ENCODE measurements at regions not wholly inside any gene's neighbourhood (a gene's known extent, or its start where the extent isn't known, plus 50 kb on each side); places are given as distances from the start of the nearest gene placed in this dataset.

- DNase-seq (no peak), ATAC-seq (ENCODE audit: poor library complexity) (no peak)
- intact Hi-C loops (cut with DNase I): no loop called here
Measured at GRCh38 chr2:129726216-129726615, 253.2 kb upstream of the RAB6C start.

- ATAC-seq (ENCODE audit: poor library complexity): no peak
- DNase-seq: no peak
- intact Hi-C loops (cut with DNase I): no loop called here
Measured at GRCh38 chr2:129727286-129727685, 252.2 kb upstream of the RAB6C start.

DNA sequence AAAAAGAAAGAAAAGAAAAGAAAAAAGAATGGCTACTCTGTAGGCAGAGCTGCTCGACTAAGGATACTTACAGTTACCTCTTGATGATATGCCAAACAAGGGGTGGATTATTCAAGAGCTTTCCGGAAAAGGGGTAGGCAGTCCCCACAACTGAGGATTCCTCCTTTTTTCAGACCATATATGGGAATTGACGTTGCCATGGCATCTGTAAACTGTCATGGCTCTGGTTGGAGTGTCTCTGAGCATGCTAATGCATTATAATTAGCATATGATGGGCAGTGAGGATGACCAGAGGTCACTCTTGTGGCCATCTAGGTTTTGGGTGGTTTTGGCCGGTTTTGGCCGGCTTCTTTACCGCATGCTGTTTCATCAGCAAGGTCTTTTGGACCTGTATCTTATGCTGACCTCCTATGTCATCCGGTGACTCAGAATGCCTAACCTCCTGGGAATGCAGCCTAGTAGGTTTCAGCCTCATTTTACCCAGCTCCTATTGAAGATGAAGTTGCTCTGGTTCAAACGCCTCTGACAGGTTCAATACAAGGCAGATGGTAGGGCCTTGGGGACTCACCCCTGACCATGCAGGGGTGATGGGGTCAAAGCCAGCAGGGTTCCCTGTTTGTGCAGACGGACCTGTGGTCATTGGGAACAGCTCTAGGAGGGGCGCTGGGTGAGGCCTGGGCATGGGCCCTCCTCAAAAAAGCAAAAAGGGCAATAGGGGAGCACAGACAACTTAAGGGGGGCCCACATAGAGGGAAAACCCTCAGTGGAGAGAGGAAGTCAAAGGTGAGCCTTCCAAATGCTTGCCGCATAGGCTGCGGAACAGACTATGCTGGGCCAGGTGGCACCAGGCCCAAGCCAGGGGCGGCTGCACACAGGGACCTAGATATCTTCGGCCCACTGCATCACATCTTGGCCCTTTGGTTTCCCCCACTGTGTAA lies 251.2 kb upstream of the RAB6C start:
- ATAC-seq (ENCODE audit: poor library complexity): no peak
- intact Hi-C loops (cut with DNase I): no loop called here
- no peak for DNase-seq

DNA sequence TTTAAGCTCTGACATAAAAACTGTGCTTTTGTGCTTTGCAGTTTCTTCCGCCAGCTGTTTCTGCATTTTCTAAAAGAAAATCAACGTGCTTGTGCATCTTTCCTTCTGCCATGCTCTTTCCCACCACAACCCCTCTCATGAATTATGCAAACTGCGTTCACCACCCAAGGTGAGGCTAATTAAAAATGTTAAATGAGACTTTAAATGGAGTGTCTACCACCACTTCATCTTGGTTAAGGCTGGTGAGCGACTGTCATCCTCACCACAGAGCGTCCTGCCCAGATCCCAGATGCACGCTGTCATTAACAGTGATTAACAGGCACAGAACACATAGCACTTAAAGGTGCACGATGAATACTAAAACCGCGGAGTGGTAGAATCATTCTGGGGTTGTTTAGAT lies 250.5 kb upstream of the RAB6C start:
- intact Hi-C loops (cut with DNase I): no loop called here
- DNase-seq: no peak
- ATAC-seq (ENCODE audit: poor library complexity): no peak

GRCh38 chr2:129729646-129730045 lies 249.8 kb upstream of the RAB6C start:
- DNase-seq (no peak), ATAC-seq (ENCODE audit: poor library complexity) (no peak)
- intact Hi-C loops (cut with DNase I): no loop called here

- intact Hi-C loops (cut with DNase I): no loop called here
- no peak for DNase-seq
- ATAC-seq (ENCODE audit: poor library complexity): no peak
Measured at GRCh38 chr2:129730979-129731378, 248.5 kb upstream of the RAB6C start.

GRCh38 chr2:129731907-129732629 lies 247.4 kb upstream of the RAB6C start:
- intact Hi-C loops (cut with DNase I): no loop called here
- ATAC-seq (ENCODE audit: poor library complexity) (no peak), DNase-seq (no peak)

DNA sequence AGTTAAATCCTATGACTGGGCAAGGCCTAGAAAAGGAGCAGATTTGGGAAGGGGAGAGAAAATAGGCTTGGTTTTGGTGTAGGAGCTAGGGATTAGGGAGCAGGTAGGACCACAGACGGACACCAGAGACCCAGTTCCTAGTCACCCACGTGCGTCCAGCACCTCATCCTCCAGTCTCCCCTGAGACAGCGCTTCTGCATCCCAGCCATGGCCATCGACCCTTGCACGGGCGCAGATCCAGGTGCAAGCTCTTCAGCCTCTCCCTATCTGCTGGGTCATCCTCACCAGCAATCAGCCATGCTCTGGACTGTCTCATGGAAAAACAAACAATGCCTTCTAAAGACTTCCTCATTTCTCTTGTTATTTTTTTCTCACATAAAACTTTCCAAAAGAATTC lies 246.8 kb upstream of the RAB6C start:
- intact Hi-C loops (cut with DNase I): no loop called here

GRCh38 chr2:129733041-129733440 lies 246.4 kb upstream of the RAB6C start:
- DNase-seq: no peak
- intact Hi-C loops (cut with DNase I): no loop called here
- no peak for ATAC-seq (ENCODE audit: poor library complexity)

More for the DNA sequence above, 246.8 kb upstream of the RAB6C start:
- DNase-seq: no peak
- no peak for ATAC-seq (ENCODE audit: poor library complexity)

GRCh38 chr2:129733579-129733978 lies 245.9 kb upstream of the RAB6C start:
- DNase-seq (no peak), ATAC-seq (ENCODE audit: poor library complexity) (no peak)
- intact Hi-C loops (cut with DNase I): no loop called here

DNA sequence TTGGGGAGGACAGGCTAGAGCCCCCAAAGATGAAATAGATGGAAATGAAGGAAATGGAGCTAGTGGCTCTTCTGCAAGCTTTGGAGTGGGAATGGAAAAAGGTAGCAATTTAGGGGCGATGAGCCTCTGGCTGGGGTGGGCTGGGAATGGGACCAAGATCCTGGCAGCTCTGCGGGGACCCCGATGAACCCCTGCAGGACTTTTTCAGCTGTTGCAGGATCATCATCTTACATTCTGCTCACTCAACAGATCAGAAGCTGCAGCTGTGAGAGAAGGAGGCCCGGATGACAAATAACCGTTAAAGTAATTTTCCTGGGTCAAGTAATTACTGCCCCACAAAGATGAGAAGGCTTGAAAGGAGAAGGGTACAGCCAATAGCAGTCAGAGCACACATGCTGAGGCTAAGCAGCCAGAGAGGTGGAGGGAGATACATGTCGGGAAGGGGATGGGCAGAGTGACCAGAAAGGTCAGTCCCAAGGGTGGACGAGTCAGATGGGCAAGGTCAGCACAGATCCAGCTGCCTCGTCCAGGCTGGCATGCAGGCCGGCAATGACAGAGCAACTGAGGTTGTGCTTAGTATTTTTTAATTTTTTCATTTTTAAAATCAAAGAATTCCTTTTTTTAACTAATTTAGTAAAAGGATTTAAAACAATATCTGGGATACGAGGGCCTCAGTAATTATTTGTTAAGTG lies 245.0 kb upstream of the RAB6C start:
- DNase-seq: no peak
- no peak for ATAC-seq (ENCODE audit: poor library complexity)
- intact Hi-C loops (cut with DNase I): no loop called here

GRCh38 chr2:129735576-129735975 lies 243.9 kb upstream of the RAB6C start:
- intact Hi-C loops (cut with DNase I): no loop called here
- DNase-seq (no peak), ATAC-seq (ENCODE audit: poor library complexity) (no peak)

- DNase-seq (no peak), ATAC-seq (ENCODE audit: poor library complexity) (no peak)
- intact Hi-C loops (cut with DNase I): no loop called here
Measured at GRCh38 chr2:129737660-129738527, 241.6 kb upstream of the RAB6C start.

DNA sequence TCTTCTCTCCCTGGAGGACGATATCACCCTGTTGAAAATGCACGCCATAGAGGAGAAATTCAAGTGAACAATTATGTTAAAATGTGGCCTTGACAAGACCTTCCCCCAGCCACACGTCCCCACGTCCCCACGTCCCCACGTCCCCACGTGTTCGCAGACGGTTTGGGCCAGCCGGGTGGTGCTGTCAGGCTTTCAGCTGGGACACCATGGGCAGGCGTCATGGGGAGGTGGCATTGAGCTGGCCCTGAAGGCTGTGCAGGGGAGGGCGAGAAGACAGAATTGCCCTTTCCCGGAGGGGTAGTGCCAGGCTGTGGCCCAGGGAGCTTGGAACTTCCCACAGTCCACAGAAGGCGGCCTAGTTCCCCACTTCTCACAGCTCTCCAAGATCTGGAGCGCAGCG lies 240.7 kb upstream of the RAB6C start:
- intact Hi-C loops (cut with DNase I): no loop called here
- DNase-seq (no peak), ATAC-seq (ENCODE audit: poor library complexity) (no peak)

DNA sequence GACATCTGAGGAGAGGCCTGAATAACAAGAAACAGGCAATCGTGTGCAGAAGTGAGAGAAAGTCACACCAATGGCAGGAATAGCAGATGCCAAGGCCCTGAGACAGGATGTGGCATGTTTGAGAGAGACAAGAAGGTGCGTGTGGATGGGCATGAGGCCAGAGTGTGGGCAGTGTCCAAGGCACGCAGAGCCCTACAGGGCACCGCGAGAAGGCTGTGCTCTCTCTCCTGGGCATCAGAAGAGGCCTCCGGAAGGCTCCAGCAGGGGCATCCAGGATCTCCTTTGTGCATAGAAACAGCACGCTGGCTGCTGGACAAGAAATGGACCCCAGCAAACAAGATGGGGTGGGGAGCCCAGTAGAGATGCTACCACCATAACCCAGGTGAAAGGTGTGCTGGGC lies 239.0 kb upstream of the RAB6C start:
- DNase-seq (no peak), ATAC-seq (ENCODE audit: poor library complexity) (no peak)
- intact Hi-C loops (cut with DNase I): no loop called here

- intact Hi-C loops (cut with DNase I): no loop called here
Measured at GRCh38 chr2:129741165-129741564, 238.3 kb upstream of the RAB6C start.

DNA sequence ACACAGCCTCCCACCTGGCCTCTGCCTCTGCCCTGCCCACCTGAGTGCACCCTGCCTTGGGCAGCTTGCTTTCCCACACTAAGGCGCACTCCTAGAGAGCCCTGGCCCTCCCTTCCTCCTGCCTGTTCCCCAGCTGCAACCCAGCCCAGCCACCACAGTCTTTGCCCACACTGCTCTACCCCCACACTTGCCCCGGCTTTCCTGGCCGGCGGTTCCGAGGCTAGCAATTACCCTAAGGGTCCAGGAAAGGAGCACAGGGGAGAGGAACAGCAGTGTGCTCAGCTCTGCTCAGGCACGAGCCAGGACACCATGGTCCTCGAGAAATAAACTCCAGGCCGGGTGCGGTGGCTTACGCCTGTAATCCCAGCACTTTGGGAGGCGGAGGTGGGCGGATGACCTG lies 237.8 kb upstream of the RAB6C start:
- intact Hi-C loops (cut with DNase I): no loop called here
- no peak for ATAC-seq (ENCODE audit: poor library complexity)

More at GRCh38 chr2:129741165-129741564, 238.3 kb upstream of the RAB6C start:
- ATAC-seq (ENCODE audit: poor library complexity): no peak
- DNase-seq: no peak

GRCh38 chr2:129742415-129743180 lies 236.9 kb upstream of the RAB6C start:
- ATAC-seq (ENCODE audit: poor library complexity): no peak
- no peak for DNase-seq
- intact Hi-C loops (cut with DNase I): no loop called here

More for the DNA sequence above, 237.8 kb upstream of the RAB6C start:
- no peak for DNase-seq
